Esophagus muscularis mucosa (tissue), 4 donors: ENCODE measurements at regions not wholly inside any gene's neighbourhood (a gene's known extent, or its start where the extent isn't known, plus 50 kb on each side); places are given as distances from the start of the nearest gene placed in this dataset.

ENCODE experiments used
- DNase-seq: peaks from one replicate; pipeline ENCODE4 v3.0.0-alpha.2; 2017; ENCODE audit errors: extremely low spot score
- H3K27ac ChIP-seq, 4 donors: fragments of 200-600 bp; sonication (generic); replicated peaks in 1 of 4; 1 replicate in 3 of 4; 2 replicates in 1 of 4; pipeline ENCODE4 v1.5.1; 2016 to 2019; ENCODE audit warnings: mild to moderate bottlenecking in 1 of 4
- H3K27me3 ChIP-seq, 4 donors: fragments of 200-600 bp; sonication (generic); one replicate each; pipeline versions ENCODE4 v1.5.1 to v1.6.0; 2016 to 2019
- H3K36me3 ChIP-seq, 4 donors: fragments of 200-600 bp; sonication (generic); one replicate each; pipeline ENCODE4 v1.5.1; 2016 to 2019
- H3K4me1 ChIP-seq, 4 donors: fragments of 200-600 bp; sonication (generic); one replicate each; pipeline ENCODE4 v1.5.1; 2016 to 2019
- H3K4me3 ChIP-seq, 4 donors: fragments of 200-600 bp; sonication (generic); 1 replicate in 2 of 4; 2 replicates in 2 of 4; pipeline ENCODE4 v1.5.1; 2016 to 2019; ENCODE audit warnings: mild to moderate bottlenecking in 4 of 4, moderate library complexity in 1 of 4
- H3K9me3 ChIP-seq, 4 donors: fragments of 200-600 bp; sonication (generic); 1 replicate in 3 of 4; 2 replicates in 1 of 4; pipeline ENCODE4 v1.5.1; 2016 to 2019
- CTCF ChIP-seq, 3 experiments: fragments of 200-600 bp in 2 of 3; fragments of 450-650 bp in 1 of 3; sonication (generic) in 2 of 3; IDR thresholded peaks; one replicate each; pipeline ENCODE4 v1.5.1; 2017 to 2019; ENCODE audit warnings: antibody characterized with exemption in 3 of 3, mild to moderate bottlenecking in 2 of 3, moderate library complexity in 1 of 3
- EP300 ChIP-seq: sonication (generic); formaldehyde crosslinking; IDR thresholded peaks from one replicate; pipeline ENCODE4 v1.6.1; 2017; ENCODE audit warnings: antibody characterized with exemption
- POLR2A ChIP-seq: fragments of 450-650 bp; IDR thresholded peaks from one replicate; pipeline ENCODE4 v1.6.1; 2017; ENCODE audit warnings: antibody characterized with exemption, moderate library complexity, mild to moderate bottlenecking, low read depth
- POLR2AphosphoS5 ChIP-seq, 2 donors: sonication (generic); formaldehyde crosslinking; IDR thresholded peaks; one replicate each; pipeline ENCODE4 v1.6.1; 2017; ENCODE audit warnings: antibody characterized with exemption in 2 of 2
- WGBS: methylation state at CpG from one replicate; pipeline ENCODE4 v1.1.5; 2018; 5-methylcytosine and 5-hydroxymethylcytosine counted together
- intact Hi-C: fragments of 100-400 bp; cut with DNase I; formaldehyde crosslinking; loops from one replicate; pipeline ENCODE4 v1.15.1; 2023

DNA sequence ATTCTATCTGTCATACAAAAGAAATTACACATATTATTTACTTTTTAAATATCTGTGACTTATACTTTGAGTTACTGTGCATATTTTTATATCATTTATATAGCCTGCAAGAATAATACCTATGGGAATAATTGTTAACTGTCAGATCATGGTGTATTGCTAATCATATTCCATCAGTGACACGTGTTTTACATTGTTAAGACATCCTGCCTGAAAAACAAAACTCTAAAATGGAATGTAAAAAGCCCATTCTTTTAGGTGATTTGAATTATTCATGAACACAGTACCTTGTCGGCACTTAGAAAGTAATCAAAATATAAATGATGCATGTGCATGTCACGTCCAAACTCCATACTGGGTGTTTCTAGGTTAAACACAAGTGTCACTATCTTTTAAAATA lies 533.8 kb upstream of the PCDH9 start:
- H3K9me3 ChIP-seq = no peaks in the 10 kb centered on the region
- H3K4me1 ChIP-seq = no peaks in the 10 kb centered on the region
- WGBS = 76% methylated on average over 3 of the region's 3 CpGs
- H3K27ac ChIP-seq = no peak overlapping the region
- intact Hi-C loops = no loop called here
- no peaks in the 10 kb centered on the region for H3K27me3 ChIP-seq
- DNase-seq = no peak
- H3K36me3 ChIP-seq = no peaks in the 10 kb centered on the region
- no peak overlapping the region for H3K4me3 ChIP-seq
- no peak for TF ChIP-seq POLR2AphosphoS5 (IDR thresholded peaks at IDR 0.05)
- TF ChIP-seq POLR2A = no peak
- no peak for TF ChIP-seq CTCF (IDR thresholded peaks at IDR 0.05)
- no peak for TF ChIP-seq EP300

GRCh38 chr13:67763384-67763783 lies 533.2 kb upstream of the PCDH9 start:
- TF ChIP-seq CTCF (IDR thresholded peaks at IDR 0.05) (no peak), EP300 (no peak), POLR2A (no peak), POLR2AphosphoS5 (IDR thresholded peaks at IDR 0.05) (no peak)
- no peak overlapping the region for H3K27ac ChIP-seq
- H3K27me3 ChIP-seq = no peaks in the 10 kb centered on the region
- H3K4me1 ChIP-seq = no peaks in the 10 kb centered on the region
- DNase-seq = no peak
- 89% methylated on average over 3 of the region's 3 CpGs for WGBS
- no peaks in the 10 kb centered on the region for H3K36me3 ChIP-seq
- no peak overlapping the region for H3K4me3 ChIP-seq
- intact Hi-C loops = no loop called here
- no peaks in the 10 kb centered on the region for H3K9me3 ChIP-seq

- no peaks in the 10 kb centered on the region for H3K4me1 ChIP-seq
- no peak overlapping the region for H3K27ac ChIP-seq
- WGBS = 88% methylated on average over 5 of the region's 5 CpGs
- DNase-seq = no peak
- no peaks in the 10 kb centered on the region for H3K36me3 ChIP-seq
- intact Hi-C loops = no loop called here
- TF ChIP-seq POLR2AphosphoS5 (IDR thresholded peaks at IDR 0.05) (no peak), POLR2A (no peak), EP300 (no peak), CTCF (IDR thresholded peaks at IDR 0.05) (no peak)
- H3K9me3 ChIP-seq = no peaks in the 10 kb centered on the region
- H3K4me3 ChIP-seq = no peak overlapping the region
- no peaks in the 10 kb centered on the region for H3K27me3 ChIP-seq
These were observed 528.8 kb upstream of the PCDH9 start for GRCh38 chr13:67758975-67759374.

GRCh38 chr13:67754012-67754411 lies 523.9 kb upstream of the PCDH9 start:
- Histone ChIP-seq H3K9me3 (no peaks in the 10 kb centered on the region), H3K4me3 (no peak overlapping the region), H3K27ac (no peak overlapping the region), H3K4me1 (no peaks in the 10 kb centered on the region), H3K36me3 (no peaks in the 10 kb centered on the region), H3K27me3 (no peaks in the 10 kb centered on the region)
- no peak for DNase-seq
- TF ChIP-seq CTCF (IDR thresholded peaks at IDR 0.05) (no peak), POLR2A (no peak), POLR2AphosphoS5 (IDR thresholded peaks at IDR 0.05) (no peak), EP300 (no peak)
- intact Hi-C loops = no loop called here

GRCh38 chr13:67752759-67753158 lies 522.6 kb upstream of the PCDH9 start:
- no peaks in the 10 kb centered on the region for H3K36me3 ChIP-seq
- no peak overlapping the region for H3K4me3 ChIP-seq
- no peaks in the 10 kb centered on the region for H3K27me3 ChIP-seq
- WGBS = 70% methylated on average over 1 of the region's 1 CpG
- H3K9me3 ChIP-seq = no peaks in the 10 kb centered on the region
- H3K4me1 ChIP-seq = no peaks in the 10 kb centered on the region
- no peak overlapping the region for H3K27ac ChIP-seq
- intact Hi-C loops = no loop called here
- DNase-seq = no peak
- no peak for TF ChIP-seq POLR2AphosphoS5 (IDR thresholded peaks at IDR 0.05)
- TF ChIP-seq EP300 = no peak
- no peak for TF ChIP-seq POLR2A
- no peak for TF ChIP-seq CTCF (IDR thresholded peaks at IDR 0.05)
